Mesothelial cell of epicardium (in vitro differentiated cells): ENCODE measurements at regions not wholly inside any gene's neighbourhood (a gene's known extent, or its start where the extent isn't known, plus 50 kb on each side); places are given as distances from the start of the nearest gene placed in this dataset.

ENCODE experiments used
- DNase-seq, 2 experiments: peaks; one replicate each; pipeline ENCODE4 v3.0.0; 2021; ENCODE audit warnings: low spot score in 2 of 2; ENCODE audit not compliant: unreplicated experiment in 2 of 2
- H3K27ac Mint-ChIP-seq: 2 replicates; pipeline ENCODE4 v1.8.0; 2021; ENCODE audit warnings: mixed read lengths
- H3K27me3 Mint-ChIP-seq: 2 replicates; pipeline ENCODE4 v1.8.0; 2021; ENCODE audit warnings: low read depth, mixed read lengths
- H3K36me3 Mint-ChIP-seq: 2 replicates; pipeline ENCODE4 v1.8.0; 2021; ENCODE audit warnings: mixed read lengths
- H3K4me1 Mint-ChIP-seq: 2 replicates; pipeline ENCODE4 v1.8.0; 2021; ENCODE audit warnings: mixed read lengths
- H3K4me3 Mint-ChIP-seq: 2 replicates; pipeline ENCODE4 v1.8.0; 2021; ENCODE audit warnings: mild to moderate bottlenecking, moderate library complexity, mixed read lengths
- H3K9me3 Mint-ChIP-seq: 2 replicates; pipeline ENCODE4 v1.8.0; 2021; ENCODE audit warnings: mixed read lengths
- CTCF ChIP-seq: fragments of 200-600 bp; sonication (generic); IDR thresholded peaks from one replicate; pipeline ENCODE4 v1.5.0; 2021; ENCODE audit warnings: antibody characterized with exemption; ENCODE audit not compliant: unreplicated experiment

- H3K9me3 Mint-ChIP-seq: peaks cover 23% of the 10 kb centered on the region
- no peaks in the 10 kb centered on the region for H3K36me3 Mint-ChIP-seq
- TF ChIP-seq CTCF: no peak
- H3K27ac Mint-ChIP-seq: no peak overlapping the region
- no peak for DNase-seq
- H3K27me3 Mint-ChIP-seq: no peaks in the 10 kb centered on the region
- no peak overlapping the region for H3K4me3 Mint-ChIP-seq
- H3K4me1 Mint-ChIP-seq: peaks cover 5% of the 10 kb centered on the region
Measured at GRCh38 chr3:116946376-116946775, 236.8 kb downstream of the TUSC7 start.

- H3K9me3 Mint-ChIP-seq: peaks cover 21% of the 10 kb centered on the region
- H3K27me3 Mint-ChIP-seq: no peaks in the 10 kb centered on the region
- no peak for DNase-seq
- no peak overlapping the region for H3K4me3 Mint-ChIP-seq
- H3K36me3 Mint-ChIP-seq: no peaks in the 10 kb centered on the region
- TF ChIP-seq CTCF: no peak
- no peak overlapping the region for H3K27ac Mint-ChIP-seq
- H3K4me1 Mint-ChIP-seq: peaks cover 10% of the 10 kb centered on the region
Measured at GRCh38 chr3:116947148-116947547, 237.6 kb downstream of the TUSC7 start.

- Mint-ChIP-seq H3K4me3 (no peak overlapping the region), H3K27me3 (no peaks in the 10 kb centered on the region), H3K4me1 (peaks cover 11% of the 10 kb centered on the region), H3K9me3 (peaks cover 17% of the 10 kb centered on the region), H3K36me3 (no peaks in the 10 kb centered on the region), H3K27ac (no peak overlapping the region)
- no peak for DNase-seq
- TF ChIP-seq CTCF: no peak
Measured at GRCh38 chr3:116947809-116948208, 238.2 kb downstream of the TUSC7 start.

- DNase-seq: no peak
- no peak overlapping the region for H3K4me3 Mint-ChIP-seq
- H3K4me1 Mint-ChIP-seq: peaks cover 11% of the 10 kb centered on the region
Measured at GRCh38 chr3:116950301-116951055, 240.9 kb downstream of the TUSC7 start.

GRCh38 chr3:116951610-116952009 lies 242.0 kb downstream of the TUSC7 start:
- Mint-ChIP-seq H3K36me3 (no peaks in the 10 kb centered on the region), H3K9me3 (no peaks in the 10 kb centered on the region), H3K27me3 (no peaks in the 10 kb centered on the region), H3K27ac (no peak overlapping the region), H3K4me1 (peaks cover 11% of the 10 kb centered on the region), H3K4me3 (no peak overlapping the region)
- DNase-seq: no peak
- TF ChIP-seq CTCF: no peak

More at GRCh38 chr3:116950301-116951055, 240.9 kb downstream of the TUSC7 start:
- H3K27me3 Mint-ChIP-seq: no peaks in the 10 kb centered on the region
- no peak for TF ChIP-seq CTCF
- H3K9me3 Mint-ChIP-seq: no peaks in the 10 kb centered on the region
- no peak overlapping the region for H3K27ac Mint-ChIP-seq
- no peaks in the 10 kb centered on the region for H3K36me3 Mint-ChIP-seq

- Mint-ChIP-seq H3K4me1 (no peaks in the 10 kb centered on the region), H3K36me3 (no peaks in the 10 kb centered on the region), H3K9me3 (no peaks in the 10 kb centered on the region), H3K27ac (no peak overlapping the region), H3K4me3 (no peak overlapping the region), H3K27me3 (peaks cover 10% of the 10 kb centered on the region)
- DNase-seq: no peak
- no peak for TF ChIP-seq CTCF
Measured at GRCh38 chr3:116958291-116958690, 248.7 kb downstream of the TUSC7 start.
